Activated CD4-positive, alpha-beta T cell treated with anti-CD3 and anti-CD28 coated beads, Interleukin-2, amount 10 ng/mL, durations not matched to agents 7 days and 5 days (primary cell): ENCODE measurements at regions not wholly inside any gene's neighbourhood (a gene's known extent, or its start where the extent isn't known, plus 50 kb on each side); places are given as distances from the start of the nearest gene placed in this dataset.

Experiments
- CTCF ChIA-PET: fragments of 350-600 bp; sonication (Branson Sonifier 250); formaldehyde crosslinking; loops from one replicate; lab custom pipeline; 2021; ENCODE audit warnings: antibody characterized with exemption; lab: Charles Lee
- POLR2A ChIA-PET: fragments of 350-600 bp; sonication (Branson Sonifier 250); formaldehyde crosslinking; loops from one replicate; lab custom pipeline; 2021; ENCODE audit warnings: antibody characterized with exemption; lab: Charles Lee
- DNase-seq: peaks from one replicate; pipeline ENCODE4 v3.0.0-alpha.2; 2020
- H3K27ac Mint-ChIP-seq: one replicate; pipeline ENCODE4 v1.8.0; 2021; ENCODE audit warnings: mild to moderate bottlenecking, moderate library complexity, mixed read lengths
- H3K27me3 Mint-ChIP-seq: one replicate; pipeline ENCODE4 v1.8.0; 2021; ENCODE audit warnings: mixed read lengths
- H3K36me3 Mint-ChIP-seq: one replicate; pipeline ENCODE4 v1.8.0; 2021; ENCODE audit warnings: low read depth, mixed read lengths
- H3K4me1 Mint-ChIP-seq: one replicate; pipeline ENCODE4 v1.8.0; 2021; ENCODE audit warnings: mixed read lengths
- H3K4me3 Mint-ChIP-seq: one replicate; pipeline ENCODE4 v1.8.0; 2021; ENCODE audit warnings: mild to moderate bottlenecking, moderate library complexity, mixed read lengths
- H3K9me3 Mint-ChIP-seq: one replicate; pipeline ENCODE4 v1.8.0; 2021; ENCODE audit warnings: mixed read lengths

DNA sequence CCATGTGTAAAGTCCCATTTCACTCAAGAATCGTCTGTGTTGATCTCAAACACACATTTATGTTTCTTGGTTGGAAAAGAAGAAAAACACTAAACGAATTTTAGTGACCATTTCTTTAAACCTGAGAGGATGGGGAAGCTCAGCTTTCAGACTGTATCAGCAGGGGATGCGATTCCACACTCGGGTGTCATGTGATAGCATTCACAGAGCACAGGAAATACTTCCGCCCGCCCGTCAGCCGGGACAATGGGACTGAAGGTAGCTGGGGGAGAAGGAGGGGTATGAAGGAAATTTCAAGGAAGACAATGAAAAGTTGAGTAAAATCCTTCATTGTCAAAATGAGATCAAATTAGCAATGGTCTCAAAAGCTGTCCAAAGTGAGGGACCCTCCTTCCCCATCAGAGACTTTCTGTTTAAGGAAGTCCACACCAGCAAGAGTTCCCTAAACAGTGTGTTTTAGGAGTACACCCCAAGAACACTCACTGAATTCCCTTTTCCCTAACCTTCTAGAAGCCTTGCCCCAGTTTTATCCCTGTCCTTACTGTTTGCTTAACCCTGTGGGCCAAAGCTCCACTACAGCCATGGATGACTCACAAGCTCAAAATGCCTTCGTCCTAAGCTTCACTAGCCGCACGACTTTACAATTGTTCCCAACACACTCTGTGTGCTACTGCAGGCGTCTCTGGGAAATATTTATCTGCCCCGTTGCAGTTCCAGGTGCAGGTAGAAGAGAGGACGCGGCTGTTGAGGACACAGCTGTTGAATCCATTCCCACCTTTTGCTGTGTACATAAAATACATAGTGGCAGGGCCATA, 51.4 kb upstream of the SIM2 start:
- no peak overlapping the region for H3K4me3 Mint-ChIP-seq
- ChIA-PET CTCF (interaction anchor here (0.6 to 1.1 kb wide), 2 partner anchors 17 to 61 kb away, joined by 3 read pairs; no protein-coding TSS in a partner anchor), POLR2A (no interaction called here)
- H3K27ac Mint-ChIP-seq = no peak overlapping the region
- H3K4me1 Mint-ChIP-seq = peaks cover 4% of the 10 kb centered on the region
- DNase-seq = no peak
- no peaks in the 10 kb centered on the region for H3K27me3 Mint-ChIP-seq
- H3K36me3 Mint-ChIP-seq = no peaks in the 10 kb centered on the region
- H3K9me3 Mint-ChIP-seq = no peaks in the 10 kb centered on the region
